IMR-90 (cell line): ENCODE measurements at regions not wholly inside any gene's neighbourhood (a gene's known extent, or its start where the extent isn't known, plus 50 kb on each side); places are given as distances from the start of the nearest gene placed in this dataset.

ENCODE experiments used
- ATAC-seq: fragments of 200-7000 bp; cut with Tn5 transposase; 2 replicates; pipeline ENCODE4 v1.9.1; 2020; ENCODE audit warnings: low read depth, mild to moderate bottlenecking, moderate library complexity
- BruUV-seq: library from RNA; stranded (reverse); fragments of 400-500 nt; replicated peaks from 2 replicates; lab custom pipeline; 2021; lab: Mats Ljungman, UMichigan
- CTCF ChIA-PET: fragments of 300-600 bp; formaldehyde crosslinking; extraction: SDS; loops from one replicate; lab custom pipeline; 2021; ENCODE audit warnings: antibody characterized with exemption; lab: Yijun Ruan, JAX
- POLR2A ChIA-PET: fragments of 300-600 bp; sonication (Branson Sonifier 250); formaldehyde crosslinking; loops from one replicate; lab custom pipeline; 2022; ENCODE audit warnings: antibody characterized with exemption; ENCODE audit not compliant: unreplicated experiment; lab: Charles Lee
- DNase-seq: peaks from one replicate; pipeline ENCODE4 v3.0.0; 2013
- H2AFZ ChIP-seq: replicated peaks from 2 replicates; pipeline ENCODE3; 2013; ENCODE audit warnings: low read length, mild to moderate bottlenecking; ENCODE audit not compliant: poor library complexity
- H2AK5ac ChIP-seq: 2 replicates; pipeline ENCODE4 v1.6.1; 2013; ENCODE audit warnings: low read depth, low read length, inconsistent platforms
- H2AK9ac ChIP-seq: replicated peaks from 2 replicates; pipeline ENCODE3; 2013; ENCODE audit warnings: mild to moderate bottlenecking, low read depth, low read length, moderate library complexity; ENCODE audit not compliant: poor library complexity
- H2BK120ac ChIP-seq: 2 replicates; pipeline ENCODE4 v1.6.1; 2013; ENCODE audit warnings: low read depth, low read length, inconsistent platforms
- H2BK15ac ChIP-seq: 3 replicates; pipeline ENCODE4 v1.6.1; 2013; ENCODE audit warnings: low read depth, low read length, inconsistent platforms
- H2BK20ac ChIP-seq: 2 replicates; pipeline ENCODE4 v1.6.1; 2013; ENCODE audit warnings: low read depth, mild to moderate bottlenecking, inconsistent platforms, low read length, moderate library complexity
- H2BK5ac ChIP-seq: 2 replicates; pipeline ENCODE4 v1.6.1; 2013; ENCODE audit warnings: mild to moderate bottlenecking, low read depth, low read length, inconsistent platforms; ENCODE audit not compliant: poor library complexity, severe bottlenecking
- H3K14ac ChIP-seq: replicated peaks from 2 replicates; pipeline ENCODE4 v1.6.1; 2013; ENCODE audit warnings: low read depth, low read length, inconsistent platforms
- H3K18ac ChIP-seq: 2 replicates; pipeline ENCODE4 v1.6.1; 2013; ENCODE audit warnings: low read depth, low read length, control low read depth
- H3K23ac ChIP-seq: 2 replicates; pipeline ENCODE4 v1.6.1; 2013; ENCODE audit warnings: low read depth, low read length, inconsistent platforms
- H3K27ac ChIP-seq: 2 replicates; pipeline ENCODE4 v1.5.1; 2013; ENCODE audit warnings: mild to moderate bottlenecking, control low read depth, low read length; ENCODE audit not compliant: insufficient read depth
- H3K27me3 ChIP-seq: 2 replicates; pipeline ENCODE4 v1.6.1; 2013; ENCODE audit warnings: low read length; ENCODE audit not compliant: control insufficient read depth, insufficient read depth
- H3K36me3 ChIP-seq: 2 replicates; pipeline ENCODE4 v1.6.1; 2013; ENCODE audit warnings: low read length, mixed read lengths; ENCODE audit not compliant: control insufficient read depth, insufficient read depth
- H3K4ac ChIP-seq: 2 replicates; pipeline ENCODE4 v1.6.1; 2013; ENCODE audit warnings: low read depth, low read length, inconsistent platforms
- H3K4me1 ChIP-seq: 2 replicates; pipeline ENCODE4 v1.6.1; 2013; ENCODE audit warnings: low read length, mixed read lengths; ENCODE audit not compliant: control insufficient read depth, insufficient read depth
- H3K4me2 ChIP-seq: 2 replicates; pipeline ENCODE4 v1.6.1; 2013; ENCODE audit warnings: low read depth, mild to moderate bottlenecking, control low read depth, low read length, moderate library complexity
- H3K4me3 ChIP-seq: 2 replicates; pipeline ENCODE4 v1.5.1; 2013; ENCODE audit warnings: low read depth, mild to moderate bottlenecking, control low read depth, low read length, moderate library complexity; ENCODE audit not compliant: insufficient read depth
- H3K56ac ChIP-seq: 2 replicates; pipeline ENCODE4 v1.6.1; 2013; ENCODE audit warnings: low read length, inconsistent platforms; ENCODE audit not compliant: insufficient read depth; ENCODE audit errors: extremely low read depth
- H3K79me1 ChIP-seq, 2 experiments: 2 replicates each; pipeline ENCODE4 v1.6.1; 2013; ENCODE audit warnings: low read length in 2 of 2, inconsistent platforms in 1 of 2, low read depth in 1 of 2
- H3K9ac ChIP-seq: 2 replicates; pipeline ENCODE4 v1.6.1; 2013; ENCODE audit warnings: low read depth, low read length, control low read depth
- H3K9me1 ChIP-seq: 2 replicates; pipeline ENCODE4 v1.6.1; 2013; ENCODE audit warnings: low read length, inconsistent platforms; ENCODE audit not compliant: insufficient read depth
- H3K9me3 ChIP-seq: 2 replicates; pipeline ENCODE4 v1.6.1; 2013; ENCODE audit warnings: low read length; ENCODE audit not compliant: control insufficient read depth, insufficient read depth
- H4K20me1 ChIP-seq: 2 replicates; pipeline ENCODE4 v1.6.1; 2013; ENCODE audit warnings: low read length, inconsistent platforms; ENCODE audit not compliant: insufficient read depth
- H4K5ac ChIP-seq: 2 replicates; pipeline ENCODE4 v1.6.1; 2013; ENCODE audit warnings: mild to moderate bottlenecking, low read depth, low read length, control low read depth
- H4K8ac ChIP-seq, 2 experiments: 2 replicates each; pipeline ENCODE4 v1.6.1; 2013; ENCODE audit warnings: low read depth in 2 of 2, low read length in 2 of 2, control low read depth in 1 of 2, inconsistent platforms in 1 of 2
- H4K91ac ChIP-seq: 2 replicates; pipeline ENCODE4 v1.6.1; 2013; ENCODE audit warnings: low read depth, low read length, inconsistent platforms; ENCODE audit not compliant: insufficient read depth
- CEBPB ChIP-seq: IDR thresholded peaks from 2 replicates; pipeline ENCODE4 v1.6.1; 2012; ENCODE audit warnings: low read depth, low read length, improper control_type of control experiment
- CHD1 ChIP-seq: IDR thresholded peaks from 2 replicates; pipeline ENCODE4 v1.6.1; 2012; ENCODE audit warnings: low read depth, low read length, improper control_type of control experiment
- MAFK ChIP-seq: IDR thresholded peaks from 2 replicates; pipeline ENCODE4 v1.6.1; 2012; ENCODE audit warnings: low read depth, low read length, improper control_type of control experiment
- MAZ ChIP-seq: IDR thresholded peaks from 2 replicates; pipeline ENCODE4 v1.6.1; 2012; ENCODE audit warnings: low read depth, mild to moderate bottlenecking, low read length, improper control_type of control experiment, moderate library complexity, borderline replicate concordance
- MXI1 ChIP-seq: IDR thresholded peaks from 2 replicates; pipeline ENCODE4 v1.6.1; 2012; ENCODE audit warnings: low read depth, mild to moderate bottlenecking, low read length, moderate library complexity, borderline replicate concordance
- NFE2L2 ChIP-seq: fragments of 150-350 bp; IDR thresholded peaks from 2 replicates; pipeline ENCODE4 v1.6.1; 2016; ENCODE audit warnings: low read depth, mild to moderate bottlenecking, low read length
- WGBS, 2 experiments: methylation state at CpG; one replicate each; pipeline versions ENCODE4 v1.1.5 to v1.1.7; 2013; ENCODE audit warnings: missing lambda C conversion rate in 2 of 2; ENCODE audit not compliant: insufficient read length in 1 of 2; ENCODE audit errors: extremely low coverage in 2 of 2; 5-methylcytosine and 5-hydroxymethylcytosine counted together
- dilution Hi-C: fragments of 300-500 bp; cut with HindIII; formaldehyde crosslinking; loops from one replicate; pipeline ENCODE4 v1.14.3; 2018; ENCODE audit warnings: low sequenced_read_pairs; ENCODE audit not compliant: unreplicated experiment
- in situ Hi-C: fragments of 300-500 bp; cut with MboI; formaldehyde crosslinking; loops from 3 replicates; pipeline ENCODE4 v1.14.3; 2019; ENCODE audit warnings: low sequenced_read_pairs, inconsistent platforms, mixed read lengths
- intact Hi-C: fragments of 100-400 bp; cut with micrococcal nuclease; formaldehyde crosslinking; loops from 2 replicates; pipeline ENCODE4 v1.10.0; 2022
- TF ChIP-seq, protein P1 (sequence below): conservative IDR thresholded peaks from 2 replicates; pipeline ENCODE4 v1.5.1; 2012; ENCODE audit warnings: mild to moderate bottlenecking, low read depth, low read length, improper control_type of control experiment

DNA sequence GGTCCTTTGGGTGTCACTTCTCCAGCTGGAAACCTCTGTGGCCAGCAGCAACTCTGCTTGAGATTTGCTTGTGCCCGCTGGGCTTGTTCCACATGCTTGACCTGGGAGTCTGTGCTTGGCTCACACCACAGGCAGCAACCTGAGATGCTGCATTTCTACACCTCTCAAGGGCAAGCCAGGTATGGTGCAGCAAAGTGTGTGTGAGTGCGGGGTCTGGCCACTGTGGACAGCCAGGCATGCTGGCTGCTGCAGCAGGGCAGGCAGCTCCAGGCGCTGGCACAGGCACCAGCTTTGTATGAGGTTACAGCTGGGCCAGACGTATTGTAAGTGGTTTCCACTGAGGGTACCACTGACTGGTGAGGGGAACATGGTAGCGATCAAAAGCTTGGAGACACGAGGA is 242.0 kb downstream of the PTGER3 start:
- POLR2A ChIA-PET, result no interaction called here
- Histone ChIP-seq H4K20me1 (no peaks in the 10 kb centered on the region), H3K14ac (no peak overlapping the region), H3K9ac (no peak overlapping the region), H4K5ac (no peak overlapping the region), H2AK5ac (no peak overlapping the region), H3K27me3 (no peaks in the 10 kb centered on the region), H2BK15ac (no peak overlapping the region), H3K4me2 (no peak overlapping the region), H3K18ac (no peak overlapping the region), H3K56ac (no peak overlapping the region), H2BK20ac (no peak overlapping the region), H3K36me3 (no peaks in the 10 kb centered on the region), H2AFZ (no peak overlapping the region), H3K4me1 (no peaks in the 10 kb centered on the region), H4K91ac (no peak overlapping the region), H2BK5ac (no peak overlapping the region), H3K9me1 (no peaks in the 10 kb centered on the region), H2BK120ac (no peak overlapping the region), H3K9me3 (peaks cover 18% of the 10 kb centered on the region), H4K8ac (no peak overlapping the region), H3K79me1 (no peaks in the 10 kb centered on the region), H3K4ac (no peak overlapping the region), H3K27ac (no peak overlapping the region), H2AK9ac (no peak overlapping the region), H3K4me3 (no peak overlapping the region), H3K23ac (no peak overlapping the region)
- in situ Hi-C loops, result no loop called here
- no peak for DNase-seq
- intact Hi-C loops, result no loop called here
- no TSS peak for BruUV-seq
- TF ChIP-seq CEBPB (no peak), MAZ (no peak), MAFK (no peak), NFE2L2 (no peak), MXI1 (no peak), CHD1 (no peak)
- TF ChIP-seq, protein P1, sequence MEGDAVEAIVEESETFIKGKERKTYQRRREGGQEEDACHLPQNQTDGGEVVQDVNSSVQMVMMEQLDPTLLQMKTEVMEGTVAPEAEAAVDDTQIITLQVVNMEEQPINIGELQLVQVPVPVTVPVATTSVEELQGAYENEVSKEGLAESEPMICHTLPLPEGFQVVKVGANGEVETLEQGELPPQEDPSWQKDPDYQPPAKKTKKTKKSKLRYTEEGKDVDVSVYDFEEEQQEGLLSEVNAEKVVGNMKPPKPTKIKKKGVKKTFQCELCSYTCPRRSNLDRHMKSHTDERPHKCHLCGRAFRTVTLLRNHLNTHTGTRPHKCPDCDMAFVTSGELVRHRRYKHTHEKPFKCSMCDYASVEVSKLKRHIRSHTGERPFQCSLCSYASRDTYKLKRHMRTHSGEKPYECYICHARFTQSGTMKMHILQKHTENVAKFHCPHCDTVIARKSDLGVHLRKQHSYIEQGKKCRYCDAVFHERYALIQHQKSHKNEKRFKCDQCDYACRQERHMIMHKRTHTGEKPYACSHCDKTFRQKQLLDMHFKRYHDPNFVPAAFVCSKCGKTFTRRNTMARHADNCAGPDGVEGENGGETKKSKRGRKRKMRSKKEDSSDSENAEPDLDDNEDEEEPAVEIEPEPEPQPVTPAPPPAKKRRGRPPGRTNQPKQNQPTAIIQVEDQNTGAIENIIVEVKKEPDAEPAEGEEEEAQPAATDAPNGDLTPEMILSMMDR, result no peak
- dilution Hi-C loops, result no loop called here
- CTCF ChIA-PET, result no interaction called here
- no CpG with 5 or more reads among the region's 6 CpGs for whole genome bisulfite sequencing, 2 experiments
- ATAC-seq, result no peak
